ENCODE measurements at regions not wholly inside any gene's neighbourhood (a gene's known extent, or its start where the extent isn't known, plus 50 kb on each side); places are given as distances from the start of the nearest gene placed in this dataset.

GRCh38 chr15:35775471-35775870 is 229.5 kb upstream of the DPH6 start:
- DNase-seq = no peak

GRCh38 chr15:35777061-35777460 is 231.1 kb upstream of the DPH6 start:
- DNase-seq = no peak

GRCh38 chr15:35783203-35783602 is 237.2 kb upstream of the DPH6 start:
- peak; percentile 9 for DNase-seq

GRCh38 chr15:35784745-35785144 is 238.8 kb upstream of the DPH6 start:
- no peak for DNase-seq

GRCh38 chr15:35810007-35810406 is 264.0 kb upstream of the DPH6 start:
- DNase-seq = no peak

- DNase-seq = no peak
Observed at GRCh38 chr15:35813573-35813972, 267.6 kb upstream of the DPH6 start.

GRCh38 chr15:35818846-35819245 is 272.9 kb upstream of the DPH6 start:
- no peak for DNase-seq

GRCh38 chr15:35822153-35822552 is 276.2 kb upstream of the DPH6 start:
- DNase-seq = no peak

- DNase-seq = peak; percentile 48
Observed at GRCh38 chr15:35827141-35827540, 281.2 kb upstream of the DPH6 start.

- peak; percentile 45 for DNase-seq
Observed at GRCh38 chr15:35827911-35828310, 281.9 kb upstream of the DPH6 start.

GRCh38 chr15:35833581-35833980 is 287.6 kb upstream of the DPH6 start:
- no peak for DNase-seq

- no peak for DNase-seq
Observed at GRCh38 chr15:35834216-35834830, 288.4 kb upstream of the DPH6 start.

- no peak for DNase-seq
Observed at GRCh38 chr15:35834866-35835265, 288.9 kb upstream of the DPH6 start.

- no peak for DNase-seq
Observed at GRCh38 chr15:35838424-35839111, 292.6 kb upstream of the DPH6 start.

GRCh38 chr15:35842631-35843030 is 296.7 kb upstream of the DPH6 start:
- no peak for DNase-seq

GRCh38 chr15:35843498-35843897 is 297.5 kb upstream of the DPH6 start:
- DNase-seq = no peak

GRCh38 chr15:35850284-35850683 is 304.3 kb upstream of the DPH6 start:
- no peak for DNase-seq

- no peak for DNase-seq
Observed at GRCh38 chr15:35851491-35851890, 305.5 kb upstream of the DPH6 start.

GRCh38 chr15:35852818-35853624 is 307.1 kb upstream of the DPH6 start:
- no peak for DNase-seq

- DNase-seq = no peak
Observed at GRCh38 chr15:35854316-35854715, 308.4 kb upstream of the DPH6 start.

GRCh38 chr15:35857567-35858226 is 311.7 kb upstream of the DPH6 start:
- DNase-seq = no peak

GRCh38 chr15:35858707-35859106 is 312.7 kb upstream of the DPH6 start:
- DNase-seq = no peak

GRCh38 chr15:35863655-35864054 is 317.7 kb upstream of the DPH6 start:
- DNase-seq = no peak

All from fibroblast of skin of back (primary cell).